ENCODE measurements at regions not wholly inside any gene's neighbourhood (a gene's known extent, or its start where the extent isn't known, plus 50 kb on each side); places are given as distances from the start of the nearest gene placed in this dataset.

GRCh38 chr6:15744818-15745402, 82.1 kb upstream of the DTNBP1 start:
- TF ChIP-seq ZBTB33 (IDR thresholded peaks at IDR 0.05; ENCODE audit: extremely low read depth, insufficient replicate concordance, low read length) (no peak), CTCF (IDR thresholded peaks at IDR 0.05 in 2 of 3, conservative IDR thresholded peaks at IDR 0.05 in 1 of 3; ENCODE audit: borderline replicate concordance in 1 of 3, insufficient read depth in 1 of 3, low read depth in 2 of 3, low read length in 2 of 3) (0 out of 6 replicates have a peak, but pooled peaks of 1 of the 3 experiments have one; percentile 7), EZH2 (IDR thresholded peaks at IDR 0.05) (no peak), CEBPB (IDR thresholded peaks at IDR 0.05; ENCODE audit: low read depth) (no peak), POLR2AphosphoS5 (IDR thresholded peaks at IDR 0.05; ENCODE audit: low read depth, low read length) (no peak), MAX (IDR thresholded peaks at IDR 0.05) (no peak), SP1 (IDR thresholded peaks at IDR 0.05; ENCODE audit: low read depth) (no peak)
